Esophagus muscularis mucosa (tissue), 4 donors: ENCODE measurements at regions not wholly inside any gene's neighbourhood (a gene's known extent, or its start where the extent isn't known, plus 50 kb on each side); places are given as distances from the start of the nearest gene placed in this dataset.

Experiments
- DNase-seq: peaks from one replicate; pipeline ENCODE4 v3.0.0-alpha.2; 2017; ENCODE audit errors: extremely low spot score
- H3K27ac ChIP-seq, 4 donors: fragments of 200-600 bp; sonication (generic); replicated peaks in 1 of 4; 1 replicate in 3 of 4; 2 replicates in 1 of 4; pipeline ENCODE4 v1.5.1; 2016 to 2019; ENCODE audit warnings: mild to moderate bottlenecking in 1 of 4
- H3K27me3 ChIP-seq, 4 donors: fragments of 200-600 bp; sonication (generic); one replicate each; pipeline versions ENCODE4 v1.5.1 to v1.6.0; 2016 to 2019
- H3K36me3 ChIP-seq, 4 donors: fragments of 200-600 bp; sonication (generic); one replicate each; pipeline ENCODE4 v1.5.1; 2016 to 2019
- H3K4me1 ChIP-seq, 4 donors: fragments of 200-600 bp; sonication (generic); one replicate each; pipeline ENCODE4 v1.5.1; 2016 to 2019
- H3K4me3 ChIP-seq, 4 donors: fragments of 200-600 bp; sonication (generic); 1 replicate in 2 of 4; 2 replicates in 2 of 4; pipeline ENCODE4 v1.5.1; 2016 to 2019; ENCODE audit warnings: mild to moderate bottlenecking in 4 of 4, moderate library complexity in 1 of 4
- H3K9me3 ChIP-seq, 4 donors: fragments of 200-600 bp; sonication (generic); 1 replicate in 3 of 4; 2 replicates in 1 of 4; pipeline ENCODE4 v1.5.1; 2016 to 2019
- CTCF ChIP-seq, 3 experiments: fragments of 200-600 bp in 2 of 3; fragments of 450-650 bp in 1 of 3; sonication (generic) in 2 of 3; IDR thresholded peaks; one replicate each; pipeline ENCODE4 v1.5.1; 2017 to 2019; ENCODE audit warnings: antibody characterized with exemption in 3 of 3, mild to moderate bottlenecking in 2 of 3, moderate library complexity in 1 of 3
- EP300 ChIP-seq: sonication (generic); formaldehyde crosslinking; IDR thresholded peaks from one replicate; pipeline ENCODE4 v1.6.1; 2017; ENCODE audit warnings: antibody characterized with exemption
- POLR2A ChIP-seq: fragments of 450-650 bp; IDR thresholded peaks from one replicate; pipeline ENCODE4 v1.6.1; 2017; ENCODE audit warnings: antibody characterized with exemption, moderate library complexity, mild to moderate bottlenecking, low read depth
- POLR2AphosphoS5 ChIP-seq, 2 donors: sonication (generic); formaldehyde crosslinking; IDR thresholded peaks; one replicate each; pipeline ENCODE4 v1.6.1; 2017; ENCODE audit warnings: antibody characterized with exemption in 2 of 2
- WGBS: methylation state at CpG from one replicate; pipeline ENCODE4 v1.1.5; 2018; 5-methylcytosine and 5-hydroxymethylcytosine counted together
- intact Hi-C: fragments of 100-400 bp; cut with DNase I; formaldehyde crosslinking; loops from one replicate; pipeline ENCODE4 v1.15.1; 2023

- TF ChIP-seq CTCF (IDR thresholded peaks at IDR 0.05) (no peak), POLR2AphosphoS5 (IDR thresholded peaks at IDR 0.05) (no peak), POLR2A (no peak), EP300 (no peak)
These were observed 54.2 kb upstream of the MGST2 start for GRCh38 chr4:139611391-139611790.

GRCh38 chr4:139609647-139610046 lies 53.6 kb upstream of the SETD7 start:
- intact Hi-C loops = no loop called here
- DNase-seq = no peak
- H3K9me3 ChIP-seq = no peaks in the 10 kb centered on the region
- peaks cover 0 to 8% (median 0%) of the 10 kb centered on the region in 4 donors for H3K4me1 ChIP-seq
- no peak overlapping the region for H3K4me3 ChIP-seq
- TF ChIP-seq EP300 (no peak), POLR2AphosphoS5 (IDR thresholded peaks at IDR 0.05) (no peak), POLR2A (no peak)
- H3K27ac ChIP-seq = no peak overlapping the region
- no peaks in the 10 kb centered on the region for H3K36me3 ChIP-seq
- H3K27me3 ChIP-seq = no peaks in the 10 kb centered on the region

More at GRCh38 chr4:139611391-139611790, 54.2 kb upstream of the MGST2 start:
- Histone ChIP-seq H3K9me3 (no peaks in the 10 kb centered on the region), H3K36me3 (no peaks in the 10 kb centered on the region), H3K4me3 (no peak overlapping the region), H3K27me3 (no peaks in the 10 kb centered on the region), H3K27ac (no peak overlapping the region), H3K4me1 (peaks cover 0 to 8% (median 0%) of the 10 kb centered on the region in 4 donors)
- intact Hi-C loops = no loop called here
- WGBS = 73% methylated on average over 3 of the region's 3 CpGs
- no peak for DNase-seq

GRCh38 chr4:139607502-139608060 lies 51.6 kb upstream of the SETD7 start:
- no peak overlapping the region for H3K4me3 ChIP-seq
- H3K36me3 ChIP-seq = no peaks in the 10 kb centered on the region
- H3K4me1 ChIP-seq = peaks cover 0 to 8% (median 0%) of the 10 kb centered on the region in 4 donors
- no peaks in the 10 kb centered on the region for H3K9me3 ChIP-seq
- H3K27me3 ChIP-seq = no peaks in the 10 kb centered on the region
- no peak overlapping the region for H3K27ac ChIP-seq
- DNase-seq = no peak
- no peak for TF ChIP-seq POLR2A
- TF ChIP-seq EP300 = no peak
- TF ChIP-seq POLR2AphosphoS5 (IDR thresholded peaks at IDR 0.05) = no peak
- TF ChIP-seq CTCF (IDR thresholded peaks at IDR 0.05) = no peak
- WGBS = 82% methylated on average over 3 of the region's 3 CpGs
- intact Hi-C loops = no loop called here

- Histone ChIP-seq H3K9me3 (no peaks in the 10 kb centered on the region), H3K27ac (no peak overlapping the region), H3K4me1 (peaks cover 0 to 8% (median 0%) of the 10 kb centered on the region in 4 donors), H3K27me3 (no peaks in the 10 kb centered on the region), H3K4me3 (peak overlapping the region; percentile 14 to 34 (median 22)), H3K36me3 (no peaks in the 10 kb centered on the region)
- intact Hi-C loops = no loop called here
- DNase-seq = no peak
- 60% methylated on average over 18 of the region's 18 CpGs for WGBS
- TF ChIP-seq EP300 = no peak
- TF ChIP-seq POLR2A = no peak
- TF ChIP-seq CTCF (IDR thresholded peaks at IDR 0.05) = peak in 1 of 3 experiments; percentile 16
These were observed 50.8 kb upstream of the SETD7 start for GRCh38 chr4:139606579-139607501.

GRCh38 chr4:139606103-139606502 lies 50.1 kb upstream of the SETD7 start:
- TF ChIP-seq POLR2AphosphoS5 (IDR thresholded peaks at IDR 0.05) = no peak
- Histone ChIP-seq H3K9me3 (no peaks in the 10 kb centered on the region), H3K27me3 (no peaks in the 10 kb centered on the region), H3K36me3 (no peaks in the 10 kb centered on the region), H3K4me1 (peaks cover 0 to 8% (median 0%) of the 10 kb centered on the region in 4 donors), H3K27ac (no peak overlapping the region), H3K4me3 (peak overlapping the region in 3 of 4 donors; percentile 14 to 34 (median 20))
- intact Hi-C loops = no loop called here
- no peak for DNase-seq
- WGBS = 84% methylated on average over 8 of the region's 8 CpGs
